ENCODE measurements at regions not wholly inside any gene's neighbourhood (a gene's known extent, or its start where the extent isn't known, plus 50 kb on each side); places are given as distances from the start of the nearest gene placed in this dataset.

- no peak for TF ChIP-seq ZNF664 (tag by site-specific recombination; IDR thresholded peaks at IDR 0.05)
- no peak for TF ChIP-seq CTCF (tag by site-specific recombination; IDR thresholded peaks at IDR 0.05)
- TF ChIP-seq ZNF350 (tag by site-specific recombination; IDR thresholded peaks at IDR 0.05), result no peak
- TF ChIP-seq ZNF521 (tag by site-specific recombination; IDR thresholded peaks at IDR 0.05), result no peak
- TF ChIP-seq ZNF629 (tag by site-specific recombination; IDR thresholded peaks at IDR 0.05), result no peak
- no peak for TF ChIP-seq ZNF18 (tag by site-specific recombination; IDR thresholded peaks at IDR 0.05)
- TF ChIP-seq TRIM28 (IDR thresholded peaks at IDR 0.05; ENCODE audit: borderline replicate concordance, low read length), result no peak
- TF ChIP-seq HOXA7 (CRISPR knock-in tag; IDR thresholded peaks at IDR 0.05; ENCODE audit: borderline replicate concordance), result no peak
Measured at GRCh38 chr14:83473416-83474235, 1940.0 kb upstream of the SEL1L start.
